MM.1S (cell line): ENCODE measurements at regions not wholly inside any gene's neighbourhood (a gene's known extent, or its start where the extent isn't known, plus 50 kb on each side); places are given as distances from the start of the nearest gene placed in this dataset.
A peak's percentile ranks its signal among the peaks of the same experiment; 100 is the strongest.
"Not testable (repeated sequence)": the region's sequence is repeated elsewhere in the genome, so short reads cannot be mapped to it uniquely, and the experiment has no call there.

Experiments used
- DNase-seq: peaks from one replicate; pipeline ENCODE4 v3.0.0-alpha.2; 2015
- H2AFZ ChIP-seq: fragments of 300-600 bp; sonication (generic); 2 replicates; pipeline ENCODE4 v1.6.0; 2016; ENCODE audit warnings: antibody characterized with exemption, low read length
- H3F3A ChIP-seq: fragments of 300-600 bp; sonication (generic); 2 replicates; pipeline ENCODE4 v1.6.1; 2016; ENCODE audit warnings: mild to moderate bottlenecking, antibody characterized with exemption, low read length, moderate library complexity, mixed read lengths; ENCODE audit not compliant: insufficient read depth
- H3K27ac ChIP-seq: fragments of 300-600 bp; sonication (generic); 2 replicates; pipeline ENCODE4 v1.5.1; 2016; ENCODE audit warnings: mild to moderate bottlenecking, low read length
- H3K27me3 ChIP-seq: fragments of 300-600 bp; sonication (generic); replicated peaks from 2 replicates; pipeline ENCODE4 v1.6.0; 2016; ENCODE audit warnings: low read length; ENCODE audit not compliant: insufficient read depth
- H3K36me3 ChIP-seq: fragments of 300-600 bp; sonication (generic); replicated peaks from 2 replicates; pipeline ENCODE4 v1.6.1; 2016; ENCODE audit warnings: mild to moderate bottlenecking, low read length, mixed read lengths; ENCODE audit not compliant: insufficient read depth
- H3K4me1 ChIP-seq: fragments of 300-600 bp; sonication (generic); 2 replicates; pipeline ENCODE4 v1.6.1; 2016; ENCODE audit warnings: low read length, mixed read lengths
- H3K4me2 ChIP-seq: fragments of 300-600 bp; sonication (generic); 2 replicates; pipeline ENCODE4 v1.6.0; 2016; ENCODE audit warnings: low read depth, low read length
- H3K4me3 ChIP-seq: fragments of 300-600 bp; sonication (generic); 2 replicates; pipeline ENCODE4 v1.5.1; 2016; ENCODE audit warnings: low read length, mixed read lengths
- H3K79me2 ChIP-seq: fragments of 300-600 bp; sonication (generic); 2 replicates; pipeline ENCODE4 v1.6.1; 2016; ENCODE audit warnings: mixed run types, low read length, mixed read lengths
- H3K9ac ChIP-seq: fragments of 300-600 bp; sonication (generic); 2 replicates; pipeline ENCODE4 v1.6.1; 2016; ENCODE audit warnings: low read length, mixed read lengths
- H3K9me2 ChIP-seq: fragments of 300-600 bp; sonication (generic); replicated peaks from 2 replicates; pipeline ENCODE4 v1.6.1; 2016; ENCODE audit warnings: mild to moderate bottlenecking, low read length, mixed read lengths; ENCODE audit not compliant: insufficient read depth
- H3K9me3 ChIP-seq: fragments of 300-600 bp; sonication (generic); replicated peaks from 2 replicates; pipeline ENCODE4 v1.6.1; 2016; ENCODE audit warnings: mild to moderate bottlenecking, low read length, mixed read lengths; ENCODE audit not compliant: insufficient read depth
- H4K20me1 ChIP-seq: fragments of 300-600 bp; sonication (generic); 2 replicates; pipeline ENCODE4 v1.6.1; 2016; ENCODE audit warnings: mild to moderate bottlenecking, low read length, moderate library complexity, mixed read lengths; ENCODE audit not compliant: insufficient read depth
- EZH2 ChIP-seq: fragments of 300-600 bp; sonication (generic); optimal IDR thresholded peaks from 2 replicates; pipeline ENCODE3; 2017; ENCODE audit warnings: low read depth, mild to moderate bottlenecking, antibody characterized with exemption, low read length, mixed read lengths
- EZH2phosphoT487 ChIP-seq: fragments of 300-600 bp; sonication (generic); IDR thresholded peaks from 2 replicates; pipeline ENCODE4 v1.6.1; 2018; ENCODE audit warnings: antibody characterized with exemption, low read length
- TF ChIP-seq, protein P1 (sequence below): fragments of 300-600 bp; sonication (generic); IDR thresholded peaks from 2 replicates; pipeline ENCODE4 v1.5.1; 2016; ENCODE audit warnings: antibody characterized with exemption, low read length, mixed read lengths

DNA sequence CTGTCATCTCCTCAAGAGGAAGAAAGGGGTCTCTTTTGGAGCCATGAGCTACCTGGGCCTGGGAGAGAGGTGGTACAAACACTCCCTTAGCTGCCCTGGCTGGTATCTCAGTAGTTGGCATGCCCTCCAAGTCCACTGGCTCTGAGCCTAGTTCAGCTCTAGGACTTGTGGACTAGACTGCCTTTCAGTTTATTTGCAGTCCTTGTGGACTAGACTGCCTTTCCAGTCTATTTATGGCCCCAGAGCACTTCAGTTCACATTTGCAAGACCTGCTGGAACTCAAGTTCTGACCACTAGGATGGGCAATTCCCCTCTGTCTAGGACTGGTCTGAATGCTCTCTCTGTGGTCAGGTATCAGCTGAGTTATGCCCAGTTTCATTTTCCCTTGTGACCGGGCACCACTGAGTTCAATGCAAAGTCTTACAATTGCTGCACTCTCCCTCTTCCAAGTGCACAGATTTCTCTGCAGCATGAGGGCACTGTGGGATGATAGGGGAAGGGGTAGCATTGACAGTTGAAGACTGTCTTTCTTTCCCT lies 1019.0 kb downstream of the TAF11L14 start:
- no peak overlapping the region for H2AFZ ChIP-seq
- peak overlapping the region; percentile 12; the same call in 1 of the 2 replicates for H3K4me2 ChIP-seq
- H3K36me3 ChIP-seq = no peaks in the 10 kb centered on the region
- no peaks in the 10 kb centered on the region for H4K20me1 ChIP-seq
- H3K27me3 ChIP-seq = no peaks in the 10 kb centered on the region
- H3F3A ChIP-seq = no peaks in the 10 kb centered on the region
- DNase-seq = peak; percentile 83
- no peaks in the 10 kb centered on the region for H3K9me2 ChIP-seq
- TF ChIP-seq, protein P1, sequence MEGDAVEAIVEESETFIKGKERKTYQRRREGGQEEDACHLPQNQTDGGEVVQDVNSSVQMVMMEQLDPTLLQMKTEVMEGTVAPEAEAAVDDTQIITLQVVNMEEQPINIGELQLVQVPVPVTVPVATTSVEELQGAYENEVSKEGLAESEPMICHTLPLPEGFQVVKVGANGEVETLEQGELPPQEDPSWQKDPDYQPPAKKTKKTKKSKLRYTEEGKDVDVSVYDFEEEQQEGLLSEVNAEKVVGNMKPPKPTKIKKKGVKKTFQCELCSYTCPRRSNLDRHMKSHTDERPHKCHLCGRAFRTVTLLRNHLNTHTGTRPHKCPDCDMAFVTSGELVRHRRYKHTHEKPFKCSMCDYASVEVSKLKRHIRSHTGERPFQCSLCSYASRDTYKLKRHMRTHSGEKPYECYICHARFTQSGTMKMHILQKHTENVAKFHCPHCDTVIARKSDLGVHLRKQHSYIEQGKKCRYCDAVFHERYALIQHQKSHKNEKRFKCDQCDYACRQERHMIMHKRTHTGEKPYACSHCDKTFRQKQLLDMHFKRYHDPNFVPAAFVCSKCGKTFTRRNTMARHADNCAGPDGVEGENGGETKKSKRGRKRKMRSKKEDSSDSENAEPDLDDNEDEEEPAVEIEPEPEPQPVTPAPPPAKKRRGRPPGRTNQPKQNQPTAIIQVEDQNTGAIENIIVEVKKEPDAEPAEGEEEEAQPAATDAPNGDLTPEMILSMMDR = peak; percentile 32
- TF ChIP-seq EZH2 = no peak
- no peak overlapping the region for H3K27ac ChIP-seq
- no peaks in the 10 kb centered on the region for H3K79me2 ChIP-seq
- peaks cover 16% of the 10 kb centered on the region for H3K4me1 ChIP-seq
- H3K9ac ChIP-seq = no peak overlapping the region
- H3K4me3 ChIP-seq = no peak overlapping the region
- no peaks in the 10 kb centered on the region for H3K9me3 ChIP-seq

DNA sequence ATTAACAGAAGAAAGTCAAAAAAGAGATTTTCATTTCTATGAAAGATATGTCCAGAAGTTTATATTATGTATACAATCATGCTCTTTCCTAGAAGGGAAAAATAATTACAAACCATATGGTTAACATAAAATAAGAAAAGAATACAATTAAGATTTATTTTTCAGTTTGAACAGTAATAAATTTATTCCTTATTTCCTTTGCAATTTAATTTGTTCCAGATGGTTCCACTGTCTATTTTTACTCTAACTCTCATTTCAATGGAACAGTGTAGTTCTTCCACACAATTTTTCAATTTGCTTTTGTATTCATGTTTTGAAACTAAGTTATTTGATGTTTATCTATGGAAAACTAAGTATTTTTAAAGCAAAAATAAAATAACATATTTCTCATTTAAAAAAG lies 1026.3 kb downstream of the TAF11L14 start:
- Histone ChIP-seq H3K4me2 (no peak overlapping the region), H3K9me3 (no peaks in the 10 kb centered on the region), H3F3A (no peaks in the 10 kb centered on the region), H3K27ac (no peak overlapping the region), H3K4me1 (no peaks in the 10 kb centered on the region), H2AFZ (no peak overlapping the region), H3K9ac (no peak overlapping the region), H3K79me2 (no peaks in the 10 kb centered on the region), H4K20me1 (no peaks in the 10 kb centered on the region), H3K9me2 (no peaks in the 10 kb centered on the region), H3K27me3 (no peaks in the 10 kb centered on the region), H3K36me3 (no peaks in the 10 kb centered on the region), H3K4me3 (no peak overlapping the region)
- DNase-seq = no peak
- TF ChIP-seq EZH2 (no peak), EZH2phosphoT487 (no peak)
- TF ChIP-seq, protein P1 = no peak

DNA sequence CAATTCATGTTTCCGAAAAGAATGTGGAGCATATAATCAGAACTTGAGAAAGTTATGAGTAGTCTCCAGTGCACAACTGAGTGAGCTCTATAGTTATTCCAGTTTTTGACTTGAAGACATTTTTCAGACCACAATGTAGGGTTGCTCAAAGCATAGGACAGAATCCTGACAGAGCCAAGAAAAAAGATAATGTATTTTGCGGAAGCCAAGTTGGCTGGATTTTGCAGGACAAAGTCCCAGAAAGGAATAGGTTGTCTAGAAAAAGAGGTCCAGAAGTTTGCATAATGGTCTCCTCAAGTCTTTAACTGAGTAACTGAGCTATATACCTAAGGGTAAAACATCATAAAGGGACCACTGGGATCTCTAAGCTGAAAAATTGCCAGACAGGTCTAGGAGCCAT lies 1028.0 kb downstream of the TAF11L14 start:
- H3K9me3 ChIP-seq = no peaks in the 10 kb centered on the region
- no peaks in the 10 kb centered on the region for H3K27me3 ChIP-seq
- H3K36me3 ChIP-seq = no peaks in the 10 kb centered on the region
- no peak overlapping the region for H3K4me2 ChIP-seq
- no peaks in the 10 kb centered on the region for H3F3A ChIP-seq
- no peaks in the 10 kb centered on the region for H3K79me2 ChIP-seq
- H3K9me2 ChIP-seq = no peaks in the 10 kb centered on the region
- H3K4me1 ChIP-seq = no peaks in the 10 kb centered on the region
- H2AFZ ChIP-seq = no peak overlapping the region
- H3K27ac ChIP-seq = no peak overlapping the region
- no peak overlapping the region for H3K4me3 ChIP-seq
- no peak for DNase-seq
- no peak overlapping the region for H3K9ac ChIP-seq
- H4K20me1 ChIP-seq = no peaks in the 10 kb centered on the region
- TF ChIP-seq EZH2phosphoT487 = no peak
- TF ChIP-seq, protein P1 = no peak
- no peak for TF ChIP-seq EZH2

DNA sequence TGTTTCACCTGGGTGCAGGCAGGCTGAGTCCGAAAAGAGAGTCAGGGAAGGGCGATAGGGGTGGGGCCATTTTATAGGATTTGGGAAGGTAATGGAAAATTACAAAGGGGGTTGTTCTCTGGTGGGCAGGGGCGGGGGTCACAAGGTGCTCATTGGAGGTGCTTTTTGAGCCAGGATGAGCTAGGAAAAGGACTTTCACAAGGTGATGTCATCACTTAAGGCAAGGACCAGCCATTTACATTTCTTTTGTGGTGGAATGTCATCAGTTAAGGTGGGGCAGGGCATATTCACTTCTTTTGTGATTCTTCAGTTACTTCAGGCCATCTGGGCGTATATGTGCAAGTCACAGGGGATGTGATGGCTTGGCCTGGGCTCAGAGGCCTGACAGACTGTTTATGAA lies 1040.0 kb downstream of the TAF11L14 start:
- not testable (repeated sequence) for H3K36me3 ChIP-seq, H3K27me3 ChIP-seq, DNase-seq, H3K4me1 ChIP-seq, H3F3A ChIP-seq, H4K20me1 ChIP-seq, H2AFZ ChIP-seq, H3K79me2 ChIP-seq, H3K4me2 ChIP-seq, H3K9ac ChIP-seq, H3K9me2 ChIP-seq, H3K27ac ChIP-seq, H3K9me3 ChIP-seq, H3K4me3 ChIP-seq
